Glutamatergic neuron (in vitro differentiated cells): ENCODE measurements at regions not wholly inside any gene's neighbourhood (a gene's known extent, or its start where the extent isn't known, plus 50 kb on each side); places are given as distances from the start of the nearest gene placed in this dataset.

Experiments used
- DNase-seq: peaks from one replicate; pipeline ENCODE4 v3.0.0; 2022
- H3K27ac Mint-ChIP-seq: one replicate; pipeline ENCODE4 v1.8.0; 2020; ENCODE audit warnings: mild to moderate bottlenecking, mixed read lengths, inconsistent platforms; ENCODE audit not compliant: unreplicated experiment
- H3K27me3 Mint-ChIP-seq: one replicate; pipeline ENCODE4 v1.8.0; 2020; ENCODE audit warnings: mild to moderate bottlenecking, moderate library complexity, mixed read lengths, inconsistent platforms; ENCODE audit not compliant: unreplicated experiment
- H3K36me3 Mint-ChIP-seq: one replicate; pipeline ENCODE4 v1.8.0; 2020; ENCODE audit warnings: mild to moderate bottlenecking, mixed read lengths, inconsistent platforms; ENCODE audit not compliant: unreplicated experiment
- H3K4me1 Mint-ChIP-seq: one replicate; pipeline ENCODE4 v1.8.0; 2020; ENCODE audit warnings: mild to moderate bottlenecking, low read depth, mixed read lengths, inconsistent platforms; ENCODE audit not compliant: unreplicated experiment
- H3K4me3 Mint-ChIP-seq: one replicate; pipeline ENCODE4 v1.8.0; 2020; ENCODE audit warnings: mild to moderate bottlenecking, mixed read lengths, inconsistent platforms; ENCODE audit not compliant: unreplicated experiment
- H3K9me3 Mint-ChIP-seq: one replicate; pipeline ENCODE4 v1.8.0; 2020; ENCODE audit warnings: mild to moderate bottlenecking, moderate library complexity, mixed read lengths, inconsistent platforms; ENCODE audit not compliant: unreplicated experiment
- TF ChIP-seq, protein P1 (sequence below): fragments of 200-600 bp; sonication (generic); IDR thresholded peaks from one replicate; pipeline ENCODE4 v1.5.0; 2021; ENCODE audit not compliant: partially characterized antibody, unreplicated experiment

DNA sequence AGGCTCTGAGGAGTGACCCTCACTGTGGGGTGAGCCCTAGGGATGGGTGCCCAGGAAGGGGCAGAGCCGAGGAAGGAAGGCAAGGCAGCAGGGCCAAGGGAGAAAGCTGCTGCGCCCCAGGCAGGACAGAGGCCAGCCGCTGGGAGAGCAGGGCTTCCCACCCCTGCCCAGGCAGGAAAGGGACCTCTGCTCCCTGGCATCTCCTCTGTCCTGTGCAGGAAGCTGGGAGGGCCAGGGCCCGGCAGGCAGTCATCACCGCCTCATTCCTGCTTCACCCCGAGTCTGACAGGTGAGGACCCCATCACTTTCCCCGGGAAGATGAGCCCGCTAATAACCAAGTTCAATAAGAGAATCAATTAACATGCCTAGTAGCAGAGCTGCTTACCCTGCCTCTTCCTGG, 81.3 kb downstream of the EDN3 start:
- TF ChIP-seq, protein P1, sequence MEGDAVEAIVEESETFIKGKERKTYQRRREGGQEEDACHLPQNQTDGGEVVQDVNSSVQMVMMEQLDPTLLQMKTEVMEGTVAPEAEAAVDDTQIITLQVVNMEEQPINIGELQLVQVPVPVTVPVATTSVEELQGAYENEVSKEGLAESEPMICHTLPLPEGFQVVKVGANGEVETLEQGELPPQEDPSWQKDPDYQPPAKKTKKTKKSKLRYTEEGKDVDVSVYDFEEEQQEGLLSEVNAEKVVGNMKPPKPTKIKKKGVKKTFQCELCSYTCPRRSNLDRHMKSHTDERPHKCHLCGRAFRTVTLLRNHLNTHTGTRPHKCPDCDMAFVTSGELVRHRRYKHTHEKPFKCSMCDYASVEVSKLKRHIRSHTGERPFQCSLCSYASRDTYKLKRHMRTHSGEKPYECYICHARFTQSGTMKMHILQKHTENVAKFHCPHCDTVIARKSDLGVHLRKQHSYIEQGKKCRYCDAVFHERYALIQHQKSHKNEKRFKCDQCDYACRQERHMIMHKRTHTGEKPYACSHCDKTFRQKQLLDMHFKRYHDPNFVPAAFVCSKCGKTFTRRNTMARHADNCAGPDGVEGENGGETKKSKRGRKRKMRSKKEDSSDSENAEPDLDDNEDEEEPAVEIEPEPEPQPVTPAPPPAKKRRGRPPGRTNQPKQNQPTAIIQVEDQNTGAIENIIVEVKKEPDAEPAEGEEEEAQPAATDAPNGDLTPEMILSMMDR: no peak
- Mint-ChIP-seq H3K9me3 (no peaks in the 10 kb centered on the region), H3K4me1 (peaks cover 10% of the 10 kb centered on the region), H3K4me3 (no peak overlapping the region), H3K36me3 (peaks cover 2% of the 10 kb centered on the region), H3K27ac (no peak overlapping the region), H3K27me3 (no peaks in the 10 kb centered on the region)
- DNase-seq: no peak

DNA sequence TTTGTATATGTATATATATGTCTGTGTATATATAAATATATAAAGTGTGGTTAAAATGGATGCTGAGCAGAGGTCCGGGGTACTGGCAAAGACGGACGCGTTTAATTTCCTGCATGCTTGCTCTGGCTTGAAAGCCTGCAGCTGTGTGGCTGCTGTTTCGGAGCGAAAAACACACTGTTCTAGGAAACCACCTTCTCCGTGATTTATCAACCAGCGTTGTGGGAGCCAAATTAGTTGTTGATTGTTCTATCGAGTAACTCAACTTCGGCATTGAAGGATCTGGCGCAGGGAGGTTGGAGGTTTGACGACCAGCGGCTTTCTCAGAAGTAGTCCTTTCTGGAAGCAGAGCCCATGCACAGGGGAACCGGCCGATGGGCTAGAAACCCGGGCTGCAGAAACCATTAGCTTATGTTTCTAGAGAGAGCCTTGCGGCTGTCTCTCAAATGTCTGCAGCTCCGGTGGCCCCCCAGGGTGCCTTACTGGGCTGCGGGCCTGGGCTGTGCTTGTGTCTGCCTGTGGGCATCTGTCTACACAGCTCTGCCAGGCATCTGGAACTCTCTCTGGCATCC, 81.8 kb downstream of the EDN3 start:
- H3K36me3 Mint-ChIP-seq: no peaks in the 10 kb centered on the region
- no peak overlapping the region for H3K4me3 Mint-ChIP-seq
- no peak overlapping the region for H3K27ac Mint-ChIP-seq
- H3K27me3 Mint-ChIP-seq: no peaks in the 10 kb centered on the region
- no peaks in the 10 kb centered on the region for H3K9me3 Mint-ChIP-seq
- H3K4me1 Mint-ChIP-seq: peaks cover 8% of the 10 kb centered on the region
- no peak for DNase-seq
- TF ChIP-seq, protein P1: no peak

DNA sequence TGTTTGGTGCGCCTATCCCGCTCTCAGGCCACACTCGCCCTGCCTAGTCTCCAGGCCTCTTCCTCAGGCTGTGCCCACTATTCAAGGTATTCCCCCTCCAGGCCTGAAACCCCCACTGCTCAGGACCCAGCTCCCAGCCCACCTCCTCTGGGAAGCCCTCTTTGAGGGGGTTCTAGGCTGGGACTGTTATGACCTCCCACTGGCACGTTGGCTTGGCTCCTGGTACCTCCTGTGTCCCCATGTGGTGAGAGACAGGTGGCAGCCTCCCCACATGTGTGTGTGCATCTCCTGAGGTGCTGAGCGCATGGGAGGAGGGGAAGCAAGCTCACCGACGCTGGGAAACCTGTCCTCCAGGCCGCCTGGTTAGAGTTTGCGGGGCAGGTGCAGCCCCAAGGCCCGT, 82.5 kb downstream of the EDN3 start:
- no peaks in the 10 kb centered on the region for H3K9me3 Mint-ChIP-seq
- DNase-seq: no peak
- no peaks in the 10 kb centered on the region for H3K36me3 Mint-ChIP-seq
- TF ChIP-seq, protein P1: no peak
- H3K4me3 Mint-ChIP-seq: no peak overlapping the region
- H3K27ac Mint-ChIP-seq: no peak overlapping the region
- no peaks in the 10 kb centered on the region for H3K27me3 Mint-ChIP-seq
- H3K4me1 Mint-ChIP-seq: peaks cover 8% of the 10 kb centered on the region

DNA sequence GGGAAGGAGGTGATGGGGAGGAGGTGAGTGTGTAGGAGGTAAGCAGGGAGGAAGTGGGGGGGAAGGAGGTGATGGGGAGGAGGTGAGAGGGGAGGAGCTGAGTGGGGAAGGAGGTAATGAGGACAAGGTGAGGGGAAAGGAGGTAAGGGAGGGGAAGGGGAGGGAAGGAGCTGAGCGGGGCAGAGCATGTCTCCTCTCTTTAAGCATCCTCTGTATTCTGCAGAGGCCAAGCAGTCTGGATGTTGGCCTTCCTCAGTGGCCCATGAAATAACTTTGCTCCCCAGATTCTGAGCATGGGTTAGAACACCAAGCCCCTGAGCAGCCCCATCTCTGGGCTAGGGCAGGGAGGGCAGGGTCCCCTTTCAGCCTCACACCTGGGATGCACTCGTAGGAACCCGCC, 84.6 kb downstream of the EDN3 start:
- TF ChIP-seq, protein P1: no peak
- H3K36me3 Mint-ChIP-seq: peaks cover 5% of the 10 kb centered on the region
- peaks cover 5% of the 10 kb centered on the region for H3K4me1 Mint-ChIP-seq
- no peak overlapping the region for H3K27ac Mint-ChIP-seq
- H3K4me3 Mint-ChIP-seq: no peak overlapping the region
- no peaks in the 10 kb centered on the region for H3K27me3 Mint-ChIP-seq
- H3K9me3 Mint-ChIP-seq: peaks cover 2% of the 10 kb centered on the region
- DNase-seq: no peak

DNA sequence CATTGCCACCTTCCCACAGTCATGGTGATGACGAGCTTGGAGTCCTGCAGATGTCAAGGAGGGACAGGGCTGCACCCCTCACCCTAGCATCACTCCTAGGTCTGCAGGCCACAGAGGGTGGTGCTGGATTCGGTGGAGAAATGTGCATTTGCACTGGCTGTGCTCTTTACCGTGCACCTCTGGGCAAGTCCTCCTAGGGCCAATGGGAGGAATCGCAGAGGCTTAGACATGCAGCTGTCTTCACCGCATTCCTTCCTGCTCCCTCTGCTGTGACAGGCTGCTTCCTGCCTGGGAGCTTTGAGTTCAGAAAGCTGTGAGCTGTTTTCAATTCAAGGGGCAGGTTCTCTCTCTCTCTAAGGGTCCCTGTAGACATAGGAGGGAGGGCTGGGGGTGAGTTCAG, 85.1 kb downstream of the EDN3 start:
- H3K27ac Mint-ChIP-seq: no peak overlapping the region
- H3K4me1 Mint-ChIP-seq: peaks cover 2% of the 10 kb centered on the region

More for the DNA sequence above, 85.1 kb downstream of the EDN3 start:
- DNase-seq: no peak
- no peak overlapping the region for H3K4me3 Mint-ChIP-seq
- H3K9me3 Mint-ChIP-seq: peaks cover 2% of the 10 kb centered on the region
- H3K27me3 Mint-ChIP-seq: no peaks in the 10 kb centered on the region
- TF ChIP-seq, protein P1: no peak
- H3K36me3 Mint-ChIP-seq: peaks cover 5% of the 10 kb centered on the region
